ENCODE measurements at regions not wholly inside any gene's neighbourhood (a gene's known extent, or its start where the extent isn't known, plus 50 kb on each side); places are given as distances from the start of the nearest gene placed in this dataset.
A peak's percentile ranks its signal among the peaks of the same experiment; 100 is the strongest.

GRCh38 chr11:69916806-69917387 is 97.7 kb upstream of the FGF3 start:
- H3K4me3 ChIP-seq (ENCODE audit: low read depth, low read length) = no peak overlapping the region
- no peak for TF ChIP-seq CTCF (IDR thresholded peaks at IDR 0.05; ENCODE audit: borderline replicate concordance, insufficient read depth, low read depth, low read length)

- TF ChIP-seq CTCF (IDR thresholded peaks at IDR 0.05; ENCODE audit: borderline replicate concordance, insufficient read depth, low read depth, low read length) = no peak
- H3K4me3 ChIP-seq (ENCODE audit: low read depth, low read length) = no peak overlapping the region
These were observed 98.3 kb upstream of the FGF3 start for GRCh38 chr11:69917529-69917928.

GRCh38 chr11:69918231-69918937 is 99.2 kb upstream of the FGF3 start:
- H3K4me3 ChIP-seq (ENCODE audit: low read depth, low read length) = no peak overlapping the region
- TF ChIP-seq CTCF (IDR thresholded peaks at IDR 0.05; ENCODE audit: borderline replicate concordance, insufficient read depth, low read depth, low read length) = no peak

GRCh38 chr11:69918938-69919650 is 99.9 kb upstream of the FGF3 start:
- no peak overlapping the region for H3K4me3 ChIP-seq (ENCODE audit: low read depth, low read length)
- TF ChIP-seq CTCF (IDR thresholded peaks at IDR 0.05; ENCODE audit: borderline replicate concordance, insufficient read depth, low read depth, low read length) = peak; percentile 79

GRCh38 chr11:69919659-69920344 is 100.6 kb upstream of the FGF3 start:
- no peak for TF ChIP-seq CTCF (IDR thresholded peaks at IDR 0.05; ENCODE audit: borderline replicate concordance, insufficient read depth, low read depth, low read length)
- H3K4me3 ChIP-seq (ENCODE audit: low read depth, low read length) = no peak overlapping the region

GRCh38 chr11:69920345-69921127 is 101.3 kb upstream of the FGF3 start:
- no peak for TF ChIP-seq CTCF (IDR thresholded peaks at IDR 0.05; ENCODE audit: borderline replicate concordance, insufficient read depth, low read depth, low read length)
- no peak overlapping the region for H3K4me3 ChIP-seq (ENCODE audit: low read depth, low read length)
